ENCODE measurements at regions not wholly inside any gene's neighbourhood (a gene's known extent, or its start where the extent isn't known, plus 50 kb on each side); places are given as distances from the start of the nearest gene placed in this dataset.
"Not testable (repeated sequence)": the region's sequence is repeated elsewhere in the genome, so short reads cannot be mapped to it uniquely, and the experiment has no call there.

- TF ChIP-seq CTCF (IDR thresholded peaks at IDR 0.05; ENCODE audit: insufficient read depth, missing control alignments) = no peak
- no peak for FAIRE-seq
- no peak for DNase-seq (ENCODE audit: insufficient read length, low spot score)
These were observed 374.5 kb downstream of the KCNRG start for GRCh38 chr13:50389726-50390125.

GRCh38 chr13:50390503-50391248, 375.4 kb downstream of the KCNRG start:
- FAIRE-seq = peak; percentile 97
- no peak for DNase-seq (ENCODE audit: insufficient read length, low spot score)
- TF ChIP-seq CTCF (IDR thresholded peaks at IDR 0.05; ENCODE audit: insufficient read depth, missing control alignments) = no peak

- FAIRE-seq (no peak), DNase-seq (ENCODE audit: insufficient read length, low spot score) (no peak)
- TF ChIP-seq CTCF (IDR thresholded peaks at IDR 0.05; ENCODE audit: insufficient read depth, missing control alignments) = no peak
These were observed 377.7 kb downstream of the KCNRG start for GRCh38 chr13:50392977-50393376.

- DNase-seq (ENCODE audit: insufficient read length, low spot score) (no peak), FAIRE-seq (no peak)
- TF ChIP-seq CTCF (IDR thresholded peaks at IDR 0.05; ENCODE audit: insufficient read depth, missing control alignments) = no peak
These were observed 378.4 kb downstream of the KCNRG start for GRCh38 chr13:50393628-50394027.

GRCh38 chr13:50396001-50396400, 380.8 kb downstream of the KCNRG start:
- no peak for DNase-seq (ENCODE audit: insufficient read length, low spot score)
- no peak for FAIRE-seq
- TF ChIP-seq CTCF (IDR thresholded peaks at IDR 0.05; ENCODE audit: insufficient read depth, missing control alignments) = no peak

- DNase-seq (ENCODE audit: insufficient read length, low spot score); FAIRE-seq: not testable (repeated sequence)
These were observed 381.4 kb downstream of the KCNRG start for GRCh38 chr13:50396618-50397017.

GRCh38 chr13:50400035-50400726, 384.9 kb downstream of the KCNRG start:
- FAIRE-seq (no peak), DNase-seq (ENCODE audit: insufficient read length, low spot score) (no peak)
- TF ChIP-seq CTCF (IDR thresholded peaks at IDR 0.05; ENCODE audit: insufficient read depth, missing control alignments) = no peak

Measured in D721Med (cell line).